Fibroblast of the conjunctiva (primary cell): ENCODE measurements at regions not wholly inside any gene's neighbourhood (a gene's known extent, or its start where the extent isn't known, plus 50 kb on each side); places are given as distances from the start of the nearest gene placed in this dataset.
A peak's percentile ranks its signal among the peaks of the same experiment; 100 is the strongest.
"Not testable (repeated sequence)": the region's sequence is repeated elsewhere in the genome, so short reads cannot be mapped to it uniquely, and the experiment has no call there.

Experiments
- DNase-seq: peaks from one replicate; pipeline ENCODE4 v3.0.0-alpha.2; 2010; ENCODE audit warnings: low read depth

GRCh38 chr4:20196476-20196875 is 55.2 kb upstream of the SLIT2 start:
- DNase-seq = no peak

- DNase-seq = no peak
Observed at GRCh38 chr4:20195071-20195885, 56.4 kb upstream of the SLIT2 start.

- DNase-seq = peak; percentile 73
Observed at GRCh38 chr4:20194123-20195013, 57.3 kb upstream of the SLIT2 start.

- DNase-seq = no peak
Observed at GRCh38 chr4:20193141-20193936, 58.4 kb upstream of the SLIT2 start.

- DNase-seq = no peak
Observed at GRCh38 chr4:20192736-20193135, 59.0 kb upstream of the SLIT2 start.

- no peak for DNase-seq
Observed at GRCh38 chr4:20185103-20185502, 66.6 kb upstream of the SLIT2 start.

- not testable (repeated sequence) for DNase-seq
Observed at GRCh38 chr4:20183131-20183530, 68.6 kb upstream of the SLIT2 start.

- DNase-seq = no peak
Observed at GRCh38 chr4:20181926-20182325, 69.8 kb upstream of the SLIT2 start.

- DNase-seq = no peak
Observed at GRCh38 chr4:20180509-20180908, 71.2 kb upstream of the SLIT2 start.

GRCh38 chr4:20178902-20179576 is 72.7 kb upstream of the SLIT2 start:
- DNase-seq = no peak

GRCh38 chr4:20176881-20177280 is 74.8 kb upstream of the SLIT2 start:
- DNase-seq = no peak

- no peak for DNase-seq
Observed at GRCh38 chr4:20172070-20172760, 79.5 kb upstream of the SLIT2 start.

GRCh38 chr4:20166544-20166943 is 85.2 kb upstream of the SLIT2 start:
- DNase-seq = no peak

- no peak for DNase-seq
Observed at GRCh38 chr4:20159516-20159915, 92.2 kb upstream of the SLIT2 start.

- no peak for DNase-seq
Observed at GRCh38 chr4:20158195-20158594, 93.5 kb upstream of the SLIT2 start.

- DNase-seq = no peak
Observed at GRCh38 chr4:20151436-20151835, 100.3 kb upstream of the SLIT2 start.

GRCh38 chr4:20149143-20149542 is 102.6 kb upstream of the SLIT2 start:
- not testable (repeated sequence) for DNase-seq

GRCh38 chr4:20137176-20137575 is 114.5 kb upstream of the SLIT2 start:
- DNase-seq = no peak

GRCh38 chr4:20127626-20128025 is 124.1 kb upstream of the SLIT2 start:
- no peak for DNase-seq

GRCh38 chr4:20126906-20127305 is 124.8 kb upstream of the SLIT2 start:
- DNase-seq = no peak
